GM21381 (cell line): ENCODE measurements at regions not wholly inside any gene's neighbourhood (a gene's known extent, or its start where the extent isn't known, plus 50 kb on each side); places are given as distances from the start of the nearest gene placed in this dataset.

Experiments
- ATAC-seq: cut with Tn5 transposase; IDR thresholded peaks from one replicate; pipeline ENCODE4 v1.9.1; 2021; ENCODE audit warnings: mild to moderate bottlenecking, moderate library complexity; ENCODE audit not compliant: unreplicated experiment

GRCh38 chr18:67381608-67382150 lies 134.8 kb downstream of the DSEL start:
- ATAC-seq, result no peak

GRCh38 chr18:67380867-67381266 lies 135.7 kb downstream of the DSEL start:
- ATAC-seq, result no peak

DNA sequence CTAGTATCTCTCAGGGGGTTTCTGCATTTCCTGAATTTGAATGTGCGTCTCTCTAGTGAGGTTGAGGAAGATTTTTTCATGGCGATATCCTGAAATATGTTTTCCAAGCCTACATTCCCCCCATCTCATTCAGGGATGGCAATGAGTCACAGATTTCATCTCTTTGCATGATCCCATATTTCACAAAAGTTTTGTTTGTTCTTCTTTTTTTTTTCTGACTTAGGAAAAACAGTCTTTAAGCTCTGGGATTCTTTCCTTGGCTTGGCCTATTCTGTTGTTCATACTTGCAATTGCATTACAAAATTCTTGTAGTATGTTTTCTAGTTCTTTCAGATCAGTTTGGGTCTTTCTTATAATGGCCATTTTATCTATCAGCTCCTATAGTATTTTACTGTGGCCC lies 136.5 kb downstream of the DSEL start:
- no peak for ATAC-seq

DNA sequence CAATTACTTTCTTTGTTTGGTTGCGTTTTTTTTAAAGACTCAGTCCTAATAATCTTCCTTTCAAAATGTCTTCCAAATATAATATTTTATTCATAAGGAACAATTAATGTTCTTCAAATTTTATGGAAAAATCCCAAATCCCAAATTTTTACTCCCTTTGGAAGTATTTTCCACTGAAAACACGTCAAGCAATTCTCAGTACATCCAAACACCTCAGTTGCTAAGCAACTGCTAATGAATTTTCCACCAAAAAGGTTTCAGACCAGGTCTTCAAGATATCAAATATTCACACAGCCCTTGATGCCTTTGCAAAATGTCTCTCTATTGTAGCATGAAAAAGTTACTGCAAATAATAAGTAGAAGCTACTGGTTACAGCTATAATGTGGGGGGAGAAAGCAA lies 140.1 kb downstream of the DSEL start:
- ATAC-seq, result no peak

DNA sequence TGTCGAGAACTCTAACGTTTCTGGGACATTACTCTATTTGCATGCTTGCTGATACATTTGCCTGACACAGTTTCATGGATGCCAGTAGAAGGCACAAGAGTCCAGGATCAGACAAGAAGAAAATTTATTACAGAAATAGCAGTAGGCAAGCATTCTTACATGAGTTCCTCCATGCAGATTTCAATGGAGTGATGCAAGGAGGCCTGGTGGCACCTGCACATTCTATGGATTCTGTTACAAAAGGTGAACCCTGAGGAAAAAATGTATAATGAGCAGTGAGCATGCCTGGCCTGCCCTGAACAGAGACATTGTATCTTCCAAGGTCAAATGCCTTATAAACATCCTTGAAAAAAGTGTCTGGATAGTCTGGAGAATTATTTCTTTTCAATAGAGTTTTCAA lies 142.9 kb downstream of the DSEL start:
- no peak for ATAC-seq

DNA sequence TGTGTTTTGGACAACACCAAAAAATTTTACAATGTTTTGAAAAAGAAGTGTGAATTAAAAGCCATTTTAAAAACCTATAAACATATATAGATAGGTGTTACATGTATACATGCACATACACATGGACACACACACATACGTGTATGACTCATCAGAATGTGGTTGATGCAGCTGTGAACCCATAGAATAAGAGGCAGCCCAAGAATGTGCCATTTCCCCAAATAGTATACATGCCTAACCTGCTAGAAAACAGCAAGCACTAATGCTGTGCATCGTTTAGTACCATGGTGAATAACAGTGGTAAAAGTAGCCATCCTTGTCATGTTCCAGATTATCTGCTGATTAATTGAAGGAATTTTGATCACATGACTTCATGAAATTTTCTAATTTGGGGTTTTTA lies 149.0 kb downstream of the DSEL start:
- no peak for ATAC-seq

GRCh38 chr18:67363694-67364093 lies 152.8 kb downstream of the DSEL start:
- ATAC-seq, result no peak

GRCh38 chr18:67362906-67363305 lies 153.6 kb downstream of the DSEL start:
- no peak for ATAC-seq

DNA sequence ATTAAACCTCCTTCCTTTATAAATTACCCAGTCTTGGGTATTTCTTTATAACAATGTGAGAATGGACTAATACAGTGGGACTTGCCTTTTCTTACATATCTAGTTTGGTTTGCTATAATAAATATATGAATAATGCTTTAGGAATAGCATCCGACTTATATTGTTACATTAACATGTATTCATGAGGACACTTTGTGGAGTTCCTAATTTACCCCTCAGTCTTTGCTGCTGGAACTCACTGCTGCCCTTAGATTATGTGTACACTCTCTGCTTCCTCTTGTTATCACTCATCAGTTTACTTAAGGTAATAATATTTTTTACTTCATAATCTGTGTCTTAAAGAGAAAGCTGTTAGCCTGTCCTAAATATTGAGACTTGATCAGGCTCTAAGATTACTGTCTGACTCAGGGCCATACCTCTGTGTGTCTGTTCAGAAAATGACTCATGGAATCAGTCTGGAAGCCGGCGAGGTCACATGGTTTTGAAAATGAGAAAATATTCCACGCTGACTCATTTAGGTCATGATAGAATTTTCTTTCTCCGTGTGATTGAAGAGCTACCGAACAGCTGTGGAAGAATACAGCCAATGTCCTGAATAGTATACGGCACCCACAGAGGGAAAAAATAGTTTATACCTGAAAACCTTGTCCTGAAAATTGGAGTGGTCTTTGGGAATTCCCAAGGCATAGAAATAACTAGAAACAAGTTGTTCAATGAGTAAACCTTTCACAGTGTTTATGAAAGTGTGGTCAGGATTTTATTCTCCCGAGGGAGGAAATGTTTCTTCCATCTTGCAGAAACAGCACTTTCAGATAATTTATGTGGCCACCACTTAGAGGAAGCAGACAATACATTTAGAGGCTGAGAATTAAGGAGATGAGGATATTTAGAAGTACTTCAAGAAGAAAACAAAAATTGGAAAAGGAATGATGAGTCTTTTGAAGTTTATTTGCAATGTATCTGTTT lies 156.4 kb downstream of the DSEL start:
- peak; percentile 86 for ATAC-seq

DNA sequence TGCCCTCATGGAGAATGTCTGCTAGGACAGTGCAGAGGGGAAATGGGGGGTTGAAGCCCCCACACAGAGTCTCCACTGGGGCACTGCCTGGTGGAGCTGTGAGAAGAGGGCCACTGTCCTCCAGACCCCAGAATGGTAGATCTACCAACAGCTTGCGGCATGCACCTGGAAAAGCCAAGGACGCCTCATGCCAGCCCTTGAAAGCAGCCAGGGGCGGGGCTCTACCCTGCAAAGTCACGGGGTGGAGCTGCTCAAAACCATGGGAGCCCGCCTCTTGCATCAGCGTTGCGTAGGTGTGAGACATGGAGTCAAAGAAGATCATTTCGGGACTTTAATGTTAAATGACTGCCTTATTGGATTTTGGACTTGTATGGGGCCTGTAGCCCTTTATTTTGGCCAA lies 157.6 kb downstream of the DSEL start:
- ATAC-seq, result no peak

GRCh38 chr18:67354692-67355091 lies 161.8 kb downstream of the DSEL start:
- ATAC-seq, result no peak

- no peak for ATAC-seq
These were observed 162.4 kb downstream of the DSEL start for GRCh38 chr18:67354091-67354490.

- no peak for ATAC-seq
These were observed 169.1 kb downstream of the DSEL start for GRCh38 chr18:67347438-67347837.

- ATAC-seq, result no peak
These were observed 174.4 kb downstream of the DSEL start for GRCh38 chr18:67342159-67342558.

DNA sequence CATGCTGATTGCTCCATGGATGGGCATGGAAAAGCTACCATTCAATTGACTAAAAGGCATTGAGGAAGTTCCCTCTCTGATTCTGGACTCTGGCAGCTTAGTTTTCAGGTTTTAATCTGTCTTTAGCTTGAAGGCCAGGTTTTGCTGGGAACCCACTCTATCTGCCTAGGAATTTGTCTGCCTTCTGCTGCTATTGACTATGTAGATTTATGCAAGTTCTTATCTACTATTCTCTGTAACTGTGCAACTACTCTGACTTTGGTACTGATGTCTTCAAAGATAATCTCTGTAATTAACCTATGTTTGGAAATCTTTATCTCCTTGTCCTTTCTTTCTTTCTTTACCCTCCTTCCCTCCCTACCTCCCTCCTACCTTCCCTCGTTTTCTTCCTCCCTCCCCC lies 178.8 kb downstream of the DSEL start:
- ATAC-seq, result no peak

- ATAC-seq, result no peak
These were observed 184.7 kb downstream of the DSEL start for GRCh38 chr18:67331857-67332256.

DNA sequence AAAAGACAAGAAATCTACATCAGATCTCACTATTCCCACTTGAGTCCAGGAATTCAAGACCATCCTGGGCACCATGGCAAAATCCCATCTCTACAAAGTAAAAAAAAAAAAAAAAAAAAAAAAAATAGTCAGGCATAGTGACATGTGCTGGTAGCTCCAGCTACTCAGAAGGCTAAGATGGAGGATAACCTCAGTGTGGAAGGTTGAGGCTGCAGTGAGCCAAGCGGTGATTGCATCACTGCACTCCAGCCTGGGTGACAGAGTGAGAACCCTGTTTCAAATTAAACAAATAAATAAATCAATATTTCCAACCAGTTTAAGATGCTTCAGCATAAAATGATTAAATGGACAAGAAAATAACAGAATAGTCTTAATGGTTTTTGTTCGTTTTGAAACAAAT lies 197.4 kb downstream of the DSEL start:
- ATAC-seq, result no peak

GRCh38 chr18:67318651-67319050 lies 197.9 kb downstream of the DSEL start:
- no peak for ATAC-seq

GRCh38 chr18:67310826-67311225 lies 205.7 kb downstream of the DSEL start:
- no peak for ATAC-seq

DNA sequence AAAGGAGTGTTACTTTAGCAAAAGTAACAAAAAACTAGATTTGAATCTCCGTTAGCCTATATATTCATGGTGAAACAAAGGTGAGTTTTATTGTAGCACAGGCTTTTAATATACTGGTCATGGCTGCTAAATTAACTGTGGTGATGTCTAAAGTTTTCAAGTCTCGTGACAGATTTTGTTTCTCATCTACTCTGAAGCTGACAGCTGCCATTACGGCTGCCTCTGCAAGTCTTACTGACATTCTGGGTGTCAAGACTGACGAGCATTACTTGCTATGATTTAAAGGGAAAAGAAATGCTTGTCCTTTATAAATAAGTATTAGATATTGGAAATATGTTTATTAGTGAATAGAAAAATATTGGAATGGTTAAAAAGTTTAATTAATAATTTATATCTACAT lies 207.7 kb downstream of the DSEL start:
- ATAC-seq, result no peak

GRCh38 chr18:67305466-67305865 lies 211.1 kb downstream of the DSEL start:
- ATAC-seq, result no peak

DNA sequence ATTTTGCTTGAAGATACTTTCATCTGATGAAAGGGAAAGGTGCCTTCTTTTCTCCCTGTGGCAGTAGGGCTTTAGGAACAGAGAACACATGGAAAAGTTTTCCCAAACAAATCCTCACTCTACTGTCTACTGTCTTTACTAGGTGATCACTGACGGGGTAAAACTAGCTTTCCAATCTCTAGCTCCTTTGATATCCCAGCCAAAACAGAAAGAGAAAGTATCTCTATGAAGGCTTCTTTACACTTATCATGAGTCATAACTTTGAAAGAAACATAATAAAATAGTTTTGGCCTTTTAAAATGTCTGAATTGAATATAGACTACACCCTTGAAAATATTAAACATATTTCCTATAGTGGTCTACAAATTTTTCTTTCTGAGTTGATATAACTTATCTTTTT lies 214.5 kb downstream of the DSEL start:
- no peak for ATAC-seq

DNA sequence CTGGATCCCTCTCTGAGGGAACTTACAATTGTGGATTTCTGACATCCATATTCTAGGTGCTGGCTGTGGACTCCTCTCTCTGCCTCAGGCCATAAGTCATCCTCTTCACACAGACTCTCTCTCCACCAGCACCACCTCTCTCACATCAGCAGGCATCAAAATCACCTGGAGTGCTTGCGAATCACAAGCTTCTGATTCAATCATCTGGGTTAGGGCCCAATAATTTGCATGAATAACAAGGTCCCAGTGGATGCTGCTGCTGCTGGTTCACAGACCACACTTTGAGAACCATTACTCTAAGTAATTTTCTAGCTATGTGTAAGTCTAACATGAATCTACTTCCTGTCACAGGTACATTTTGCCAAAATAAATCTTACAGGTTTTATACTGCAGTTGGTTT lies 214.9 kb downstream of the DSEL start:
- ATAC-seq, result no peak
